Bronchial epithelial cell (primary cell): ENCODE measurements at regions not wholly inside any gene's neighbourhood (a gene's known extent, or its start where the extent isn't known, plus 50 kb on each side); places are given as distances from the start of the nearest gene placed in this dataset.

Source experiments
- DNase-seq: peaks from one replicate; pipeline ENCODE4 v3.0.0-alpha.2; 2010; ENCODE audit warnings: low read depth
- FAIRE-seq: peaks from 2 replicates; lab custom pipeline; 2011; peaks lifted over from hg19 to GRCh38; lab: Jason Lieb, UNC
- H3K27me3 ChIP-seq: 2 replicates; pipeline ENCODE4 v1.5.1; 2011; ENCODE audit warnings: low read length; ENCODE audit not compliant: control insufficient read depth, insufficient read depth
- H3K36me3 ChIP-seq: 2 replicates; pipeline ENCODE4 v1.5.1; 2011; ENCODE audit warnings: low read length; ENCODE audit not compliant: control insufficient read depth, insufficient read depth
- H3K4me3 ChIP-seq: 2 replicates; pipeline ENCODE4 v1.5.1; 2011; ENCODE audit warnings: mild to moderate bottlenecking, low read depth, low read length, control low read depth
- CTCF ChIP-seq: IDR thresholded peaks from 2 replicates; pipeline ENCODE4 v1.5.1; 2011; ENCODE audit warnings: mild to moderate bottlenecking, moderate library complexity, low read length, control low read depth, inconsistent platforms; ENCODE audit not compliant: insufficient read depth, severe bottlenecking

DNA sequence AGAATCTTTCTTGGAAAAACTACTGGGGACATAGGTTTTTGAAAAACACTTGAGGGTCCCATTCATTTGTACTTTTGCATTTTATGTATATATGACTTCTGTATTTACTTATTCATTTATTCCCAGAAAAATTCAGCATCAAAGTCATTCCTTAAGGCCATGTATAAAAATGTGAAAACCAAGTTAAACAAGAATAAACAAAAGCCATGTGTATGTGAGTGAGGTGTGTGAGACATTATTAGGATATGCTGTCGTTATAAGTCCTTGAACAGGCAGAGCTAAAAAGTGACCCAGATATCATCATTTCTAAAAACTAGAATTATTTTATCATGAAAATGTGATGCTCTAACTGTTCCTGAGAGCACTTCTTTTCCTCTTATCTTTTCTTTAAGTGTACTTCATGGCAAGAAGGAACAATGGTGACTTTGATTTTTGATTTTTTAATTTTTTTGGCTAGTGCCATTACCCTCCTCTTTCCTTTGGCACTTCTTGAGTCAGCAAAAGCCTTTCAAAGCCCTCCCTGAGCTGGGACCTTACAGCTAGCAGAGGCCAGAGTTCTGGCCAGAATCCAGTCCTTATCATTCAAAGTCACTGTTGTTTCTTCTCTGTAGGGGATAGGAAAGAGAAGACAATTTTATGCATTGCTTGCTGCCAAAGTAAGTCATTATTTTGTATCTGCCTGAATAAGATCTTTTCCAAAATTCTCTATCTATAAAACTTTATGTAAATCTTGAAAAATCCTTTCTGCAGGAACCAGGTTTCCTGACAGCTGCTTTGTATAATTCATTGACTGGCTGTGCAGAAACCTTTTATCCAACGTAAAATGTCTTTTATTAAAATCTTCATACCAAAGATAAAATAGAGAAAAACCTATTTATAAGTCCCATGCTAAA, 419.7 kb upstream of the PRICKLE1 start:
- FAIRE-seq (no peak), DNase-seq (no peak)
- H3K36me3 ChIP-seq, result no peaks in the 10 kb centered on the region
- no peak for TF ChIP-seq CTCF
- H3K27me3 ChIP-seq, result no peaks in the 10 kb centered on the region
- no peak overlapping the region for H3K4me3 ChIP-seq

- FAIRE-seq (no peak), DNase-seq (no peak)
- H3K4me3 ChIP-seq, result no peak overlapping the region
- H3K36me3 ChIP-seq, result no peaks in the 10 kb centered on the region
- no peak for TF ChIP-seq CTCF
- no peaks in the 10 kb centered on the region for H3K27me3 ChIP-seq
These were observed 415.4 kb upstream of the PRICKLE1 start for GRCh38 chr12:43004908-43005307.

GRCh38 chr12:43004141-43004540, 414.6 kb upstream of the PRICKLE1 start:
- DNase-seq, result no peak
- no peaks in the 10 kb centered on the region for H3K36me3 ChIP-seq
- H3K27me3 ChIP-seq, result no peaks in the 10 kb centered on the region
- FAIRE-seq, result no peak
- TF ChIP-seq CTCF, result no peak
- no peak overlapping the region for H3K4me3 ChIP-seq

DNA sequence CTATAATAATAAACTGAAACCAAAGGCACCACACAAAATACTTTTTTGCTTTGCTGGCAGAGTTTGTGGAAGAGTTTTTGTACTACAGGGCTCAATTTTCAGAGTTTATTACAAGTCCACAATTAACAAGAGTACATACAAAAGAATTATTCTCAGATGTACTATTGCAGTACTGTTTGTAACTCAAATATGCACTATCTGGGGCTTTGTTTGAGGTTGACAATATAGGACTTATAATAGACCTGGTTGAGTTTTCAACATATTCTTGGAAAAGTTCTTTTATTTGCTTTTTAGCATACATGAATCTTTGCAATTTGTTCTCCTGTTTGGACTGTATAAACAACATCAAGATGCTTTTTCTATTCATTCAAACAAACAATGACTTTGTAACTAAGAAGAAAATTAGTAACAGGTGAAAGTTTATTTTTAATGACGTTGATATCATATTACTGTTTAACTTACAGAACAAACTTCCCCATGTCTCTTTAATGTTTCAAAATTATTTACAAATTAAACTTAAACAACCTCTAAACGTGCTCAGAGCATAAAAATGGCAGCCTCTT, 407.4 kb upstream of the PRICKLE1 start:
- no peak for DNase-seq
- H3K27me3 ChIP-seq, result no peaks in the 10 kb centered on the region
- TF ChIP-seq CTCF, result no peak
- no peak for FAIRE-seq
- no peak overlapping the region for H3K4me3 ChIP-seq
- H3K36me3 ChIP-seq, result no peaks in the 10 kb centered on the region

GRCh38 chr12:42992826-42993225, 403.3 kb upstream of the PRICKLE1 start:
- TF ChIP-seq CTCF, result no peak
- H3K4me3 ChIP-seq, result no peak overlapping the region
- no peaks in the 10 kb centered on the region for H3K36me3 ChIP-seq
- H3K27me3 ChIP-seq, result no peaks in the 10 kb centered on the region
- DNase-seq (no peak), FAIRE-seq (no peak)
